Myocyte (in vitro differentiated cells): ENCODE measurements at regions not wholly inside any gene's neighbourhood (a gene's known extent, or its start where the extent isn't known, plus 50 kb on each side); places are given as distances from the start of the nearest gene placed in this dataset.
"Not testable (repeated sequence)": the region's sequence is repeated elsewhere in the genome, so short reads cannot be mapped to it uniquely, and the experiment has no call there.

Experiments used
- DNase-seq: peaks from one replicate; pipeline ENCODE4 v3.0.0-alpha.2; 2012; ENCODE audit warnings: low read depth

- DNase-seq = peak; percentile 32
Measured at GRCh38 chr2:173545364-173545763, 190.7 kb downstream of the CDCA7 start.

- no peak for DNase-seq
Measured at GRCh38 chr2:173547499-173547898, 192.8 kb downstream of the CDCA7 start.

GRCh38 chr2:173550143-173550542 is 195.5 kb downstream of the CDCA7 start:
- DNase-seq = no peak

- no peak for DNase-seq
Measured at GRCh38 chr2:173552531-173552930, 197.9 kb downstream of the CDCA7 start.

- no peak for DNase-seq
Measured at GRCh38 chr2:173553593-173553992, 198.9 kb downstream of the CDCA7 start.

GRCh38 chr2:173555833-173556232 is 201.2 kb downstream of the CDCA7 start:
- DNase-seq = no peak

- DNase-seq = no peak
Measured at GRCh38 chr2:173556816-173557215, 202.1 kb downstream of the CDCA7 start.

GRCh38 chr2:173557497-173557896 is 202.8 kb downstream of the CDCA7 start:
- no peak for DNase-seq

- DNase-seq = no peak
Measured at GRCh38 chr2:173567493-173567892, 212.8 kb downstream of the CDCA7 start.

GRCh38 chr2:173568054-173568453 is 213.4 kb downstream of the CDCA7 start:
- DNase-seq = peak; percentile 38

- DNase-seq = peak; percentile 66
Measured at GRCh38 chr2:173571021-173571821, 216.5 kb downstream of the CDCA7 start.

GRCh38 chr2:173571887-173572680 is 217.4 kb downstream of the CDCA7 start:
- no peak for DNase-seq

- no peak for DNase-seq
Measured at GRCh38 chr2:173572848-173573247, 218.2 kb downstream of the CDCA7 start.

- not testable (repeated sequence) for DNase-seq
Measured at GRCh38 chr2:173573782-173574181, 219.1 kb downstream of the CDCA7 start.

GRCh38 chr2:173574324-173575112 is 219.8 kb downstream of the CDCA7 start:
- DNase-seq = no peak

- DNase-seq = no peak
Measured at GRCh38 chr2:173578404-173579107, 223.9 kb downstream of the CDCA7 start.

- no peak for DNase-seq
Measured at GRCh38 chr2:173580351-173580750, 225.7 kb downstream of the CDCA7 start.

GRCh38 chr2:173580956-173581355 is 226.3 kb downstream of the CDCA7 start:
- no peak for DNase-seq

- DNase-seq = no peak
Measured at GRCh38 chr2:173583196-173583595, 228.5 kb downstream of the CDCA7 start.

GRCh38 chr2:173584000-173584399 is 229.3 kb downstream of the CDCA7 start:
- DNase-seq = no peak
